ENCODE measurements at regions not wholly inside any gene's neighbourhood (a gene's known extent, or its start where the extent isn't known, plus 50 kb on each side); places are given as distances from the start of the nearest gene placed in this dataset.
"Not testable (repeated sequence)": the region's sequence is repeated elsewhere in the genome, so short reads cannot be mapped to it uniquely, and the experiment has no call there.

DNA sequence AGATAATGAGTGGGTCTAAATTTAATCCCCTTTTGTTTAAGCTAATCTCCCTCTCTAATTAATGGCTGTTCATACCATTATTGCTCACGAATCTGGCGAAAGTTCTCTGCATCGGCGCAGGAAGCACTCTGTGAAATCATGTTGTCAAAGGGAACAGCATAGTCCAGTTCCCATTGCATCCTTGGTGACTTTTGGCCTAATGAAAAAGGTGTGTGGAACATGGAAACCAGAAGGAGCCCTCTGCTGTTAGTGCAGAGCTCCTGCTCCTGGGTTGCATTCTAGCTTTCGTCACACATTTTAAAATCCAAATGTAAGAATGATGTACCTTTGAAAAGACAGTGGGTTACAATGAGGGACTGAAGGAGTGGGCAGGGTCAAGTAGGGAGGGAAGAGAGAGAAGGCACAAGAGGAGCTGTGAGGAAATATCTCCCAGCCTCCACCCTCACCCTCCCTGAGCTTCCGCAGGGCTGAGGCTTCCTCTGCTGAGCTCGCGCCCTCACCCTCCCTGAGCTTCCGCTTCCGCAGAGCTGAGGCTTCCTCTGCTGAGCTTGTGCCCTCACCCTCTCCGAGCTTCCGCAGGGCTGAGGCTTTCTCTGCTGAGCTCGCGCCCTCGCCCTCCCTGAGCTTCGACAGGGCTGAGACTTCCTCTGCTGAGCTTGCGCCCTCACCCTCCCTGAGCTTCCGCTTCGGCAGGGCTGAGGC is 754.3 kb upstream of the TPTE start:
- not testable (repeated sequence) for DNase-seq

GRCh38 chr21:9767592-9768375 is 753.6 kb upstream of the TPTE start:
- no peak for DNase-seq

DNA sequence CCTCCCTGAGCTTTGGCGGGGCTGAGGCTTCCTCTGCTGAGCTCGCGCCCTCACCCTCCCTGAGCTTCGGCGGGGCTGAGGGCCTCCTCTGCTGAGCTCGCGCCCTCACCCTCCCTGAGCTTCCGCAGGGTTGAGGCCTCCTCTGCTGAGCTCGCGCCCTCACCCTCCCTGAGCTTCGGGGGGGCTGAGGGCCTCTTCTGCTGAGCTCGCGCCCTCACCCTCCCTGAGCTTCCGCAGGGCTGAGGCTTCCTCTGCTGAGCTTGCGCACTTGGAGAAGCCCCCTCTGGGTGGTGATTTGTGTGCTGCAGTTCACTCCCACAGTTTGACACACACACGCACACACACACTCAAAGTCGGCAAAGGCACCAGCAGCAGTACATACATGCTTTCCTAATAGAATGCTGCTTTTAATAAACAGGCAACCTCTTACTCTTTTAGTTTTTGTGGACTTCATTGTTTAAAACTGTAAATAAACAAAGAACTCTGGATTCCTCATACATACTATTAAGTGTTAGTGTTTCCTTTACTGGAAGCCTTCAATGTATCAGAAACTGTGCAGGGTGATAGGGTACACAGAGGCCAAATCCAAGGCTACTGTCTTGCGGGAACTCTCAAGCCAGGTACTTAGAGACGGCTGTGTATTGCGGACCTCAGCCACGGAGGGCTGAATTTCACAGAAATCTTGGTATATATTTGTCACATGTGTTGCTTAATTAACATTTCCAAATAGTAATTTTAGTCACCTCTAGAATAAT is 752.8 kb upstream of the TPTE start:
- DNase-seq = not testable (repeated sequence)

- not testable (repeated sequence) for DNase-seq
Observed at GRCh38 chr21:9769131-9769498, 752.3 kb upstream of the TPTE start.

- DNase-seq = not testable (repeated sequence)
Observed at GRCh38 chr21:9769718-9770690, 751.4 kb upstream of the TPTE start.

- not testable (repeated sequence) for DNase-seq
Observed at GRCh38 chr21:9771466-9772347, 749.7 kb upstream of the TPTE start.

DNA sequence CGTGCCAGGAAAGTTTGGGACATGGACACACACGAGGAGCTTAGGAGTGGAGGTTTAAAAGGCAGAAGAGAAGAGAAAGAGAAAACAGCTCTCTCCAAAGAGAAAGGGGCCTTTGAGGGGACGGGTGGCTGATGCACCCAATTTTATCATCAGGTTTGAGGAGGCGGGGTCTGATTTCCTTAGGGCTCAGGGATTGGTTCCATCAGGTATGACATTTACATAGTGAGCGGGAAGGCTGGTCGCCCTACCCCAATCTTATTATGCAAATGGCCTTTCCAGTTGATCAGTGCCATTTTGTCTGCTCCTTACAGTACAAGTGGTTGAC is 749.1 kb upstream of the TPTE start:
- no peak for DNase-seq

GRCh38 chr21:9772877-9773420 is 748.4 kb upstream of the TPTE start:
- not testable (repeated sequence) for DNase-seq

DNA sequence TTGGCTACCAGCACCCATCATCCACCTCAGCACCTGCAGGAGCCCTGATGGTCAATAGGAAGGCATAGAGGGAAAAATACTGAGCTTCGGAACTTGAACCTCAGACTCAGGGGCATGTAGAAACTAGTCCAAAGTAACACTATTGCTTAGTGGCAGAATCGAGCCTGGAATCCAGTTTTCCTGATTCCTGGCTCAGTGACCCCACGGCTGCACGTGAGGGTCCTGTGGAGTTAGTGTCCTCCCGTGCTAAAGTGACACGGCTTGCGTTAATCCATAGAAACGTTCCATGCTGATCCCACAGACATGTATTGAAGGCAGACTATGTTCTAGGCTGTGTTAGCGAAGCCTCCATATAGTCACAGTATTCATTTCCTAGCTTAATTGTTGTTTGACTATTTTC is 747.0 kb upstream of the TPTE start:
- no peak for DNase-seq

GRCh38 chr21:9774901-9775593 is 746.3 kb upstream of the TPTE start:
- not testable (repeated sequence) for DNase-seq

DNA sequence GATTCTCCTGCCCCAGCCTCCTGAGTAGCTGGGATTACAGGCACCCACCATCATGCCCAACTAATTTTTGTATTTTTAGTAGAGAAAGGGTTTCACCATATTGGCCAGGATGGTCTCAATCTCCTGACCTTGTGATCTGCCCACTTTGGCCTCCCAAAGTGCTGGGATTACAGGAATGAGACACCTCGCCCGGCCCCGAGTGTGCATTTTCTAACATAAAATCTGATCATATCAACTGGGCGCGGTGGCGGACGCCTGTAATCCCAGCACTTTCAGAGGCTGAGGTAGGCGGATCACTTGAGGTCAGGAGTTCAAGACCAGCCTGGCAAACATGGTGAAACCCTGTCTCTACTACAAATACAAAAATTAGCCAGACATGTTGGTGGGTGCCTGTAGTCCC is 745.5 kb upstream of the TPTE start:
- DNase-seq = not testable (repeated sequence)

DNA sequence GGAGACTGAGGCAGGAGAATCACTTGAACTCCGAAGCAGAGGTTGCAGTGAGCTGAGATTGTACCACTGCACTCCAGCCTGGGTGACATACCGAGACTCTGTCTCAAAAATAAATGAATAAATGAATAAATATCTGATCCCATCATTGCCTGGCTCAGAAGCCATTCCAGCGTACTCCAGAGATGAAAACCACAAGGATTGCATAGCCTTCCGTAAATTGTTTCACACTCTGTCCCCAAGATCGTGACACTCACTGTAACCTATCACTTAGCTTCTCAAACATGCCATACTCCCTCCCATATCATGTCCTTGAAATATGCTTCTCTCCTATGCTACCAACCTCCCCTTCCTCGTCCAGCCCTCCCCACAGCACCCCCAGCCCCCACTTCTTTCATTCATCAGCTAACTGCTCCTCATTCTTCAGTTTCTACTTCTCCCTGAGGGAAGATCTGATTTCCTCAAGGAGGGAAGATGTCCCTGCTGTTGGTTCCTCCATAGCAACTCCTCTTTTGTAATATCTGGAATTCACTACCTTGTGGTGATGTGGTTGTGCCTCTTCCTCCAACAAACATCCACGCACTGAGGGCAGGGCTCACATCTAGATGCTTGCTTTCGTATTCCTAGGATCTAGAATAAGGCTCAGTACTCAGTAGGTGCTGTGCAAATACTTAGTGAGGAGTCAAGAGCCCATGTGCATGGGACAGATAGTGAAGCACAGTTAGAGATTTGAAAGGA is 744.9 kb upstream of the TPTE start:
- not testable (repeated sequence) for DNase-seq

GRCh38 chr21:9778541-9778940 is 742.8 kb upstream of the TPTE start:
- not testable (repeated sequence) for DNase-seq

DNA sequence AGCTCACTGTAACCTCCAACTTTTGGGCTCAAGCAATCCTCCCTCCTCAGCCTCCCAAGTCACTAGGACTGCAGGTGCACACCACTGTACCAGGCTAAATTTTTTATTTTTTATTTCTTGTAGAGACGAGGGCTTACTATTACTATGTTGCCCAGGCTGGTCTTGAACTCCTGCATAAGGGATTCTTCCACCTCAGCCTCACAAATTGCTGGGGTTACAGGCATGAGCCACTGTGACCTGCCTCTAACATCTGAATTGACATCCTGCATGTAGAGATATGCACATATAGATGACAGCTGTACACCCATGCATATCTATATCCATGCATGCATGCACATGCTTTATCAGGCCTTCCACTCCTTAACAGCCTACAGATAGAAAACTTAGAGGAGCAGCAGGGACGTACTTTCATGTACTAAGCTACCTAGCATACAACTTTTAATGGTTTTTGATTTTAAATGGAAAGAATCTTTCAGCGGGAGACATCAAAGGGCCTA is 740.9 kb upstream of the TPTE start:
- no peak for DNase-seq

DNA sequence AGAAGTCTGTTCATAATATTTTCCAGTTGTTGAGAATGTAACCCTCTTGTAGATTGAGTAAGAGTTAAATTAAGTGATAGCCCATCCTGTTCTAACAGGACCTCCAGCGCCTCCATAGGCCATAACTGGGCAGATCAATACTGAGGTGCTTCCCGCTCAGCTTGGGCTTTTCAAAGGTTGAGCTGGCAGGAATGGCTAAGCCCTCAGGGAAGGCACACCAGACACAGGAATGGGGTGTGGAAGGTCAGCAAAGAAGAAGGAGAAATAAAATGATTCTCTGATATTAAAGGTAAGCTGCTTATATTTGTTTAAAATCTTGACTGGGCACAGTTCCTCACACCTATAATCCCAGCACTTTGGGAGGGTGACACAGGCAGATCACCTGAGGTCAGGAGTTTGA is 737.8 kb upstream of the TPTE start:
- not testable (repeated sequence) for DNase-seq

- not testable (repeated sequence) for DNase-seq
Observed at GRCh38 chr21:9784201-9784600, 737.2 kb upstream of the TPTE start.

DNA sequence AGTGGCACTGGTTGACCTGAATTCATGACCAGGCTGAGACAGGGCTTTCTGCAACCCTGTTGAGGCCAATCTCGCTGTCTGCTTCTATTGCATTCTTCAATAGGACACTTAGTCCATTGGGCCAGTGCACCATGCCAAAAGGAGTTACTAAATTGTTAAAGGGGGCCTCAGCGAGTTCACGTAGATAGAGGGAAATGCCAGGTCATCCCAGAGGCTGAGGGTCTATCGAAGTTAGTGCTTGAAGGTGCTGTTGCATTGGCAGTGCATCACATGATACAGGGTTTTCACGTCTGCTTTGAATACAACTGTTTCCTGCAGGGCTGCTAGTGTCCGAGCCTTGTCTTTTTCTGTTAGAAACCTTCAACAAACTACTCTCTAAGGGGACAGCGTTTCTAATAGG is 735.3 kb upstream of the TPTE start:
- DNase-seq = not testable (repeated sequence)

DNA sequence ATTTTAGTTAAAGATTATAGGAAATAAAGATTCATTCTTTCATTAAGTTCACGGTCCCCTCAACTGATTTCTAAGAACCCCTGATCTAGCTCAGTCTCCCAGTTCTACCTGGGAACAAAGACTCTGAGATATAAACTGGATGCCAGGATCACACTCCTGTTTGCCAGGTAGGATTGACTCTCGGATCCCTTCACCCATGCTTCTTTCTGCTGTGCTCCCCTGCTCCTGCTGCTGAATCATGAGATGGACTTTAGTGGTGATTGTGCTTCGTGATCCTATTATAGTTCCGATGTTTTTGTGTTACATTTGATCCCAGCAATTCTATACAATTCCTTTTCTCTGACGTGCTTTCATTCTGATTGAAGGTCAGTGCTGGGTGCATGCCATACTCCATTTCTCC is 733.1 kb upstream of the TPTE start:
- DNase-seq = not testable (repeated sequence)

DNA sequence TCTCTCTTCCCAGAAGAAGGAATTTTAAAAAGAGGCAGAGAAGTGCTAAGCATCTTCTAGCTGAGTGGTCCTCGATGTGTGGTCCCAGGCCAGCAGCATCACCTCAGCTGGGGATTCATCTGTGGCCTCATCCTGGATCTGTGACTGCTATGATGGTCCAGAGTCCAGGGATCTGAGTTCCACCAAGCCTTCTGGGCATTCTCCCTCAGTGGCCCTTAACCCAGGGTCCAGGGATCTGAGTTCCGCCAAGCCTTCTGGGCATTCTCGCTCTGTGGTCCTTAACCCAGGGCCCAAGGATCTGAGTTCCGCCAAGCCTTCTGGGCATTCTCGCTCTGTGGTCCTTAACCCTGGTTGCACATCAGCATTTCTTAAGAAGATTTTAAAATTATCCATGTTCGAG is 731.0 kb upstream of the TPTE start:
- not testable (repeated sequence) for DNase-seq
